B cell (primary cell): ENCODE measurements at regions not wholly inside any gene's neighbourhood (a gene's known extent, or its start where the extent isn't known, plus 50 kb on each side); places are given as distances from the start of the nearest gene placed in this dataset.

Source experiments
- EZH2 ChIP-seq: IDR thresholded peaks from 2 replicates; pipeline ENCODE4 v1.6.1; 2012; ENCODE audit warnings: borderline replicate concordance, low read depth, mild to moderate bottlenecking, moderate library complexity, low read length; ENCODE audit not compliant: insufficient read depth, poor library complexity, severe bottlenecking
- TF ChIP-seq, protein P1 (sequence below): fragments of 200-600 bp; IDR thresholded peaks from one replicate; pipeline ENCODE4 v1.8.0; 2022; ENCODE audit warnings: antibody characterized with exemption, mild to moderate bottlenecking

DNA sequence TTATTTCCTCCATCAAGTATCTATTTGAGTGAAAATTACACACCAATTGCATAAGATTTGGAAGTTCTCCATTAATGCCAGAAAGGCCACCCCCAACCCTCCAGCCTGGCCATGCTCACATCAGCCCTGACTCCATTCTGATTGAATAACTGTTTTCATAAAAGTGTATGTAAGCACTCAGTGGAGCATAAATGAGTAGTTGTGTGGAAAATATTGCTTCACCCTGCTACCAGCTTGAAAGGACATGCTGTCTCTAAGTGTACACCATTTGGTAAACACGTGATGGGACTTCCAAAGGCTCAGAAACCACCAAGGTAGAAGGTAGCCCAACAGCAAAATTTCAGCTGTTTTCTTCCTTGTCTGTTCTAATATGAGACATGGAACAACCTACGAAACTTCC is 393.8 kb downstream of the ZNF385D start:
- TF ChIP-seq, protein P1, sequence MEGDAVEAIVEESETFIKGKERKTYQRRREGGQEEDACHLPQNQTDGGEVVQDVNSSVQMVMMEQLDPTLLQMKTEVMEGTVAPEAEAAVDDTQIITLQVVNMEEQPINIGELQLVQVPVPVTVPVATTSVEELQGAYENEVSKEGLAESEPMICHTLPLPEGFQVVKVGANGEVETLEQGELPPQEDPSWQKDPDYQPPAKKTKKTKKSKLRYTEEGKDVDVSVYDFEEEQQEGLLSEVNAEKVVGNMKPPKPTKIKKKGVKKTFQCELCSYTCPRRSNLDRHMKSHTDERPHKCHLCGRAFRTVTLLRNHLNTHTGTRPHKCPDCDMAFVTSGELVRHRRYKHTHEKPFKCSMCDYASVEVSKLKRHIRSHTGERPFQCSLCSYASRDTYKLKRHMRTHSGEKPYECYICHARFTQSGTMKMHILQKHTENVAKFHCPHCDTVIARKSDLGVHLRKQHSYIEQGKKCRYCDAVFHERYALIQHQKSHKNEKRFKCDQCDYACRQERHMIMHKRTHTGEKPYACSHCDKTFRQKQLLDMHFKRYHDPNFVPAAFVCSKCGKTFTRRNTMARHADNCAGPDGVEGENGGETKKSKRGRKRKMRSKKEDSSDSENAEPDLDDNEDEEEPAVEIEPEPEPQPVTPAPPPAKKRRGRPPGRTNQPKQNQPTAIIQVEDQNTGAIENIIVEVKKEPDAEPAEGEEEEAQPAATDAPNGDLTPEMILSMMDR = no peak
- TF ChIP-seq EZH2 = no peak
